OCI-LY7 (cell line): ENCODE measurements at regions not wholly inside any gene's neighbourhood (a gene's known extent, or its start where the extent isn't known, plus 50 kb on each side); places are given as distances from the start of the nearest gene placed in this dataset.

Source experiments
- BruUV-seq: library from RNA; stranded (reverse); fragments of 400-500 nt; replicated peaks from 2 replicates; lab custom pipeline; 2021; lab: Mats Ljungman, UMichigan
- CTCF ChIA-PET: fragments of 300-600 bp; sonication (Branson Sonifier 250); formaldehyde crosslinking; loops from one replicate; lab custom pipeline; 2022; ENCODE audit warnings: antibody characterized with exemption; ENCODE audit not compliant: unreplicated experiment; lab: Charles Lee
- POLR2A ChIA-PET: fragments of 300-600 bp; sonication (Branson Sonifier 250); formaldehyde crosslinking; loops from one replicate; lab custom pipeline; 2022; ENCODE audit warnings: antibody characterized with exemption; lab: Charles Lee
- DNase-seq: peaks from one replicate; pipeline ENCODE4 v3.0.0-alpha.2; 2015; ENCODE audit warnings: low spot score
- H2AFZ ChIP-seq: fragments of 200-600 bp; sonication (generic), shearing (Covaris generic); 2 replicates; pipeline ENCODE4 v1.6.1; 2014; ENCODE audit warnings: mild to moderate bottlenecking, antibody characterized with exemption, low read length, moderate library complexity
- H3K27ac ChIP-seq: fragments of 200-600 bp; sonication (generic); 2 replicates; pipeline ENCODE4 v1.5.1; 2014; ENCODE audit warnings: mixed run types, low read depth, mild to moderate bottlenecking, moderate library complexity, low read length, inconsistent platforms; ENCODE audit not compliant: poor library complexity, severe bottlenecking
- H3K36me3 ChIP-seq: fragments of 200-600 bp; sonication (generic); 2 replicates; pipeline ENCODE4 v1.6.1; 2014; ENCODE audit warnings: mild to moderate bottlenecking, antibody characterized with exemption, low read length, moderate library complexity, mixed read lengths; ENCODE audit not compliant: insufficient read depth
- H3K4me1 ChIP-seq: fragments of 200-600 bp; sonication (generic); 2 replicates; pipeline ENCODE4 v1.5.1; 2014; ENCODE audit warnings: mild to moderate bottlenecking, low read length; ENCODE audit not compliant: insufficient read depth, poor library complexity, severe bottlenecking
- H3K4me2 ChIP-seq: fragments of 200-600 bp; sonication (generic); 2 replicates; pipeline ENCODE4 v1.6.1; 2014; ENCODE audit warnings: mild to moderate bottlenecking, low read length
- H3K4me3 ChIP-seq: fragments of 200-600 bp; sonication (generic); 2 replicates; pipeline ENCODE4 v1.5.1; 2014; ENCODE audit warnings: mild to moderate bottlenecking, low read depth, low read length; ENCODE audit not compliant: poor library complexity, severe bottlenecking
- H3K79me2 ChIP-seq: fragments of 200-600 bp; sonication (generic); 2 replicates; pipeline ENCODE4 v1.6.1; 2016; ENCODE audit warnings: low read depth, mild to moderate bottlenecking, low read length, moderate library complexity, mixed read lengths; ENCODE audit not compliant: insufficient read depth
- H3K9me2 ChIP-seq: fragments of 200-600 bp; sonication (generic); 2 replicates; pipeline ENCODE4 v1.6.1; 2016; ENCODE audit warnings: mild to moderate bottlenecking, low read length, mixed read lengths; ENCODE audit not compliant: insufficient read depth
- H3K9me3 ChIP-seq: fragments of 200-600 bp; sonication (generic); 2 replicates; pipeline ENCODE4 v1.6.1; 2014; ENCODE audit warnings: mild to moderate bottlenecking, mixed run types, low read length, mixed read lengths
- H4K20me1 ChIP-seq: fragments of 200-600 bp; sonication (generic); 2 replicates; pipeline ENCODE4 v1.6.1; 2014; ENCODE audit warnings: mild to moderate bottlenecking, antibody characterized with exemption, low read length, moderate library complexity, mixed read lengths; ENCODE audit not compliant: insufficient read depth
- EZH2phosphoT487 ChIP-seq: fragments of 200-600 bp; sonication (generic); IDR thresholded peaks from 2 replicates; pipeline ENCODE4 v1.6.1; 2018; ENCODE audit warnings: low read depth, borderline replicate concordance, mild to moderate bottlenecking, mixed run types, antibody characterized with exemption, low read length, moderate library complexity, mixed read lengths
- intact Hi-C: fragments of 100-400 bp; cut with micrococcal nuclease; formaldehyde crosslinking; loops from one replicate; pipeline ENCODE4 v1.10.0; 2022; ENCODE audit not compliant: unreplicated experiment
- TF ChIP-seq, protein P1 (sequence below): fragments of 200-600 bp; sonication (generic); conservative IDR thresholded peaks from 2 replicates; pipeline ENCODE4 v1.5.1; 2014; ENCODE audit warnings: mild to moderate bottlenecking, antibody characterized with exemption, low read length, moderate library complexity, mixed read lengths

DNA sequence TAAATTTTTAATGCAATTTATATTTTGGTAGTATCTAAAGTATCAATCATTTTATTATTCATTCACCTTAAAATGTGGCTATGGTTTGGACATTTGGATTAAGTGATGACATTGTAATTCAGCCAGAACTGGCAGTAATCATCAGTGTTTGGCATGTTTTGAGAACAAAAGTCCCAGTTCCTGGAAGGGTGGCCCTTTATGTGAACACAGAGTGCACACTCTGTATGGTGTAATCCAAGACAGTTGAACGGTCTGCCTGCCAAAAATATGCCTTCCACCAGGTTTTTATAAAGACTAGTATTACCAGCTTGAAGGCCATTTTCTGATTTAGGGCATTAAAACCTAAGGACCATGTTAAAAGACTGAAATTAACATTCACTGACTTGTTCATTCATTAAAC lies 448.7 kb downstream of the LTN1 start:
- no peaks in the 10 kb centered on the region for H3K9me2 ChIP-seq
- BruUV-seq, result no TSS peak
- H4K20me1 ChIP-seq, result no peaks in the 10 kb centered on the region
- no peak overlapping the region for H3K4me3 ChIP-seq
- intact Hi-C loops, result no loop called here
- no peaks in the 10 kb centered on the region for H3K79me2 ChIP-seq
- H2AFZ ChIP-seq, result no peak overlapping the region
- H3K9me3 ChIP-seq, result no peaks in the 10 kb centered on the region
- CTCF ChIA-PET, result no interaction called here
- no peaks in the 10 kb centered on the region for H3K4me1 ChIP-seq
- H3K4me2 ChIP-seq, result no peak overlapping the region
- POLR2A ChIA-PET, result interaction anchor here (0.6 to 1.1 kb wide), 2 partner anchors 12 to 13 kb away, joined by 3 read pairs; no protein-coding TSS in a partner anchor
- no peak overlapping the region for H3K27ac ChIP-seq
- TF ChIP-seq, protein P1, sequence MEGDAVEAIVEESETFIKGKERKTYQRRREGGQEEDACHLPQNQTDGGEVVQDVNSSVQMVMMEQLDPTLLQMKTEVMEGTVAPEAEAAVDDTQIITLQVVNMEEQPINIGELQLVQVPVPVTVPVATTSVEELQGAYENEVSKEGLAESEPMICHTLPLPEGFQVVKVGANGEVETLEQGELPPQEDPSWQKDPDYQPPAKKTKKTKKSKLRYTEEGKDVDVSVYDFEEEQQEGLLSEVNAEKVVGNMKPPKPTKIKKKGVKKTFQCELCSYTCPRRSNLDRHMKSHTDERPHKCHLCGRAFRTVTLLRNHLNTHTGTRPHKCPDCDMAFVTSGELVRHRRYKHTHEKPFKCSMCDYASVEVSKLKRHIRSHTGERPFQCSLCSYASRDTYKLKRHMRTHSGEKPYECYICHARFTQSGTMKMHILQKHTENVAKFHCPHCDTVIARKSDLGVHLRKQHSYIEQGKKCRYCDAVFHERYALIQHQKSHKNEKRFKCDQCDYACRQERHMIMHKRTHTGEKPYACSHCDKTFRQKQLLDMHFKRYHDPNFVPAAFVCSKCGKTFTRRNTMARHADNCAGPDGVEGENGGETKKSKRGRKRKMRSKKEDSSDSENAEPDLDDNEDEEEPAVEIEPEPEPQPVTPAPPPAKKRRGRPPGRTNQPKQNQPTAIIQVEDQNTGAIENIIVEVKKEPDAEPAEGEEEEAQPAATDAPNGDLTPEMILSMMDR, result no peak
- no peak for TF ChIP-seq EZH2phosphoT487
- H3K36me3 ChIP-seq, result no peaks in the 10 kb centered on the region
- DNase-seq, result no peak

GRCh38 chr21:28541371-28542112 lies 451.1 kb downstream of the LTN1 start:
- no peak for DNase-seq
- Histone ChIP-seq H3K4me1 (no peaks in the 10 kb centered on the region), H3K9me2 (no peaks in the 10 kb centered on the region), H3K79me2 (no peaks in the 10 kb centered on the region), H3K4me3 (no peak overlapping the region), H3K4me2 (no peak overlapping the region), H2AFZ (no peak overlapping the region), H3K27ac (no peak overlapping the region), H4K20me1 (no peaks in the 10 kb centered on the region), H3K36me3 (no peaks in the 10 kb centered on the region), H3K9me3 (no peaks in the 10 kb centered on the region)
- TF ChIP-seq, protein P1, result no peak
- no peak for TF ChIP-seq EZH2phosphoT487
- POLR2A ChIA-PET, result no interaction called here
- no TSS peak for BruUV-seq
- CTCF ChIA-PET, result no interaction called here
- intact Hi-C loops, result no loop called here

- no peaks in the 10 kb centered on the region for H3K36me3 ChIP-seq
- no peak overlapping the region for H3K4me2 ChIP-seq
- H3K9me3 ChIP-seq, result no peaks in the 10 kb centered on the region
- intact Hi-C loops, result no loop called here
- H2AFZ ChIP-seq, result no peak overlapping the region
- H3K9me2 ChIP-seq, result no peaks in the 10 kb centered on the region
- H3K79me2 ChIP-seq, result no peaks in the 10 kb centered on the region
- ChIA-PET CTCF (no interaction called here), POLR2A (interaction anchor here (0.6 kb wide), 1 partner anchor 14 kb away, joined by 3 read pairs; no protein-coding TSS in a partner anchor)
- DNase-seq, result no peak
- no peaks in the 10 kb centered on the region for H3K4me1 ChIP-seq
- no peak overlapping the region for H3K27ac ChIP-seq
- H4K20me1 ChIP-seq, result no peaks in the 10 kb centered on the region
- TF ChIP-seq, protein P1, result no peak
- no peak for TF ChIP-seq EZH2phosphoT487
- BruUV-seq, result no TSS peak
- H3K4me3 ChIP-seq, result no peak overlapping the region
Measured at GRCh38 chr21:28540514-28540913, 452.2 kb downstream of the LTN1 start.
